Natural killer cell treated with Interleukin-12 subunit alpha and Interleukin-12 subunit beta and Interleukin-15 and Interleukin-18, amount 100 ng/mL, for 72 hours (primary cell): ENCODE measurements at regions not wholly inside any gene's neighbourhood (a gene's known extent, or its start where the extent isn't known, plus 50 kb on each side); places are given as distances from the start of the nearest gene placed in this dataset.
A peak's percentile ranks its signal among the peaks of the same experiment; 100 is the strongest.

Experiments used
- ATAC-seq, 2 donors: fragments of 150-1000 bp; cut with Tn5 transposase in 1 of 2; sonication (Bioruptor Pico), chemical (Tn5 transposase) in 1 of 2; 2 replicates each; pipeline ENCODE4 v1.10.0; 2021
- DNase-seq: peaks from one replicate; pipeline ENCODE4 v3.0.0; 2022; ENCODE audit warnings: low spot score
- H3K27ac Mint-ChIP-seq, 2 donors: 1 replicate in 1 of 2; 2 replicates in 1 of 2; pipeline ENCODE4 v1.8.0; 2022; ENCODE audit warnings: mixed read lengths in 2 of 2, mild to moderate bottlenecking in 1 of 2, moderate library complexity in 1 of 2
- H3K27me3 Mint-ChIP-seq, 2 donors: 1 replicate in 1 of 2; 2 replicates in 1 of 2; pipeline ENCODE4 v1.8.0; 2022; ENCODE audit warnings: mixed read lengths in 2 of 2
- H3K36me3 Mint-ChIP-seq: one replicate; pipeline ENCODE4 v1.8.0; 2022; ENCODE audit warnings: mixed read lengths
- H3K4me1 Mint-ChIP-seq, 2 donors: 1 replicate in 1 of 2; 2 replicates in 1 of 2; pipeline ENCODE4 v1.8.0; 2022; ENCODE audit warnings: low read depth in 2 of 2, mixed read lengths in 2 of 2, mild to moderate bottlenecking in 1 of 2
- H3K4me3 Mint-ChIP-seq: one replicate; pipeline ENCODE4 v1.8.0; 2022; ENCODE audit warnings: mixed read lengths
- H3K9me3 Mint-ChIP-seq: 2 replicates; pipeline ENCODE4 v1.8.0; 2022; ENCODE audit warnings: mixed read lengths

GRCh38 chr9:119968836-119969707 is 599.8 kb upstream of the BRINP1 start:
- no peak overlapping the region for H3K27ac Mint-ChIP-seq
- DNase-seq = peak; percentile 70
- peaks cover 9 to 18% of the 10 kb centered on the region in 2 donors for H3K27me3 Mint-ChIP-seq
- H3K4me1 Mint-ChIP-seq = peaks cover 3 to 4% of the 10 kb centered on the region in 2 donors
- H3K4me3 Mint-ChIP-seq = no peak overlapping the region
- H3K36me3 Mint-ChIP-seq = no peaks in the 10 kb centered on the region
- ATAC-seq = peak; percentile 46 to 71
- H3K9me3 Mint-ChIP-seq = no peaks in the 10 kb centered on the region

DNA sequence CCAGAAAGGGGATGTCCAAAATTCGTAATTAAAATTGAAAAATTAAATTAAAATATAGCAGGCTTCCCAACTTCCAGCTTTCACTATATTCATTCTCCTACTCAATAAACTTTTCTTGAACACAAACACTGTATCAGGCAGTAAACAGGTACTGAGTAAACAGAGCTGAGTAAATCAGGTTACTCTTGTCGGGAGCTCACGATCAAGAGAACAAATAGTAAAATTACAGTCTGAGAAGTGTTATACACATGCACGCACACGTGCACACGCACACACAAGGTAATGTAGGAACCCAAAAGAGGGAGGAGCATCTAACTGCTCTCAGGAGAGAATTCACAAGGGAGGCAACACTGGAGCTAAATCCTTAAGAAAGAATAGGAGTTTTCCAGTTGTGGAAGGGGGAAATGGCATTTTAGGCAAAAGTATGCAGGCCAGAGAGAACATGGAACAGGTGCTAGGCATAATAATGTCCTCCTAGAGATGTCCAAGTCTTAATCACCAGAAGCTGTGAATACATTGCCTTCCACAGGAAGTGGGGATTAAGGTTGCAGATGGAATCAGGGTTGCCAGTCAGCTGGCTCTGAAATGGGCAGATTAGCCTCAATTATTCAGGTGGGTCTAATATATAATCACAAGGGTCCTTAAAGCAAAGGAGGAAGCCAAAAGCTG is 598.8 kb upstream of the BRINP1 start:
- peaks cover 9 to 16% of the 10 kb centered on the region in 2 donors for H3K27me3 Mint-ChIP-seq
- H3K4me3 Mint-ChIP-seq = no peak overlapping the region
- DNase-seq (no peak), ATAC-seq (no peak)
- no peaks in the 10 kb centered on the region for H3K36me3 Mint-ChIP-seq
- H3K9me3 Mint-ChIP-seq = no peaks in the 10 kb centered on the region
- H3K4me1 Mint-ChIP-seq = peaks cover 3 to 4% of the 10 kb centered on the region in 2 donors
- no peak overlapping the region for H3K27ac Mint-ChIP-seq

GRCh38 chr9:119963798-119964372 is 594.6 kb upstream of the BRINP1 start:
- Mint-ChIP-seq H3K4me3 (no peak overlapping the region), H3K36me3 (no peaks in the 10 kb centered on the region), H3K27me3 (peaks cover 22 to 24% of the 10 kb centered on the region in 2 donors), H3K27ac (no peak overlapping the region), H3K4me1 (peaks cover 0 to 1% of the 10 kb centered on the region in 2 donors), H3K9me3 (no peaks in the 10 kb centered on the region)
- DNase-seq (no peak), ATAC-seq (no peak)

DNA sequence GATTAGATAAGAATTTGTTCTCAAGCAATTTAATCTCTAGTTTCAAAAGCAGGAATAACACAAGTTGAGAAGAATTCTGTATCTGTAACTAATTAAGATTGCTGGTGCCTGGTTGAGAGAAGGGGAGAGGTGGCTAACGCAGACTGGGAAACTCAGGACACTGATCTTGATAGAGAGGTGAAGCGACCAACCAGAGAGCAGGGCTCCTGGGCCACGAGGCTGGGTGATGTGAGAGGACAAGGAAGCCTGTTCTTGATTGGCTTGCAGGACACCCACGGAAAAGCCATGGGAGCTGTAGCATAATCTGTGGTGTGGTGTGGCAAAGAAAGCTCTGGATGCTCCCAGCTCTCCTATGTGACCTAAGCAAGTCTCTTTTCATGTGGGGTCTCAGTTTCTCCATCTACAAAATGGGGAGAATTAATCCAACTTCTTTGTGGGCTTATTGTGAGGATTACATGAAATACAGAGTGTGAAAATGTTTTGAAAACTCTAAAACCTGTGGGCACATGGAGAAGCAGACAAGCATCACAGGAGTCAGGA is 594.1 kb upstream of the BRINP1 start:
- no peaks in the 10 kb centered on the region for H3K9me3 Mint-ChIP-seq
- H3K36me3 Mint-ChIP-seq = no peaks in the 10 kb centered on the region
- H3K4me3 Mint-ChIP-seq = no peak overlapping the region
- DNase-seq (no peak), ATAC-seq (no peak)
- no peak overlapping the region for H3K27ac Mint-ChIP-seq
- H3K4me1 Mint-ChIP-seq = no peaks in the 10 kb centered on the region
- H3K27me3 Mint-ChIP-seq = peaks cover 21 to 22% of the 10 kb centered on the region in 2 donors

DNA sequence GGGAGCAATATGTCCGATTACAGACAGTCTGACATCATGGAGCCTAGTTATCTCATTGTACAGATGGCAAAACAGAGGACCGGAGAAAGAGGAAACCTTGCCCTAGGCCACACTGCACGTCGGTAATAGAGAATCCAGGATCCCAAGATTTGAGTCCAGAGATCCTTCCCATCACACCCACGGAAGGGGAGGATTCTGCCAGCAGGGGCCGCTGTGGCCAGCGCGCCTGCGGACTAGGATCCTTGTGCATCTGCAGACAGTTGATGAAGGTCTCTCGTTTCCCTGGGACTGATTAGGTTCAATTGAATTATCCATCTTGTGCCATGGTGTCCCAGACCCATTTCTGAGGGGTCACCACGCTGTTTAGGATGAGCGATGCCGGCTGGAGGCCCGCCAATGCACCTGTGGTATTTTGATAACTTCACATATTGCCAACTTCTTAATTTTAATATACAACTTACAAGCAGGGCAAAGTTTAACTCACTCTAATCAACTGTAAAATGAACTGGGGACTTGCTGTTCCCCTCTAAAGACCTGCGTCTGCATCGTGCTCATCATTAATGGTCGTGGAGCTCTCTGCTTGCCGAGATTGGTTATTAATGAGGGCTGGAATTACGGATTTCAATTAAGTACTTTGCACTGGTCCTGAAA is 592.7 kb upstream of the BRINP1 start:
- H3K4me3 Mint-ChIP-seq = no peak overlapping the region
- no peaks in the 10 kb centered on the region for H3K36me3 Mint-ChIP-seq
- ATAC-seq = no peak
- peaks cover 18 to 20% of the 10 kb centered on the region in 2 donors for H3K27me3 Mint-ChIP-seq
- no peak for DNase-seq
- H3K27ac Mint-ChIP-seq = no peak overlapping the region
- no peaks in the 10 kb centered on the region for H3K4me1 Mint-ChIP-seq
- no peaks in the 10 kb centered on the region for H3K9me3 Mint-ChIP-seq

DNA sequence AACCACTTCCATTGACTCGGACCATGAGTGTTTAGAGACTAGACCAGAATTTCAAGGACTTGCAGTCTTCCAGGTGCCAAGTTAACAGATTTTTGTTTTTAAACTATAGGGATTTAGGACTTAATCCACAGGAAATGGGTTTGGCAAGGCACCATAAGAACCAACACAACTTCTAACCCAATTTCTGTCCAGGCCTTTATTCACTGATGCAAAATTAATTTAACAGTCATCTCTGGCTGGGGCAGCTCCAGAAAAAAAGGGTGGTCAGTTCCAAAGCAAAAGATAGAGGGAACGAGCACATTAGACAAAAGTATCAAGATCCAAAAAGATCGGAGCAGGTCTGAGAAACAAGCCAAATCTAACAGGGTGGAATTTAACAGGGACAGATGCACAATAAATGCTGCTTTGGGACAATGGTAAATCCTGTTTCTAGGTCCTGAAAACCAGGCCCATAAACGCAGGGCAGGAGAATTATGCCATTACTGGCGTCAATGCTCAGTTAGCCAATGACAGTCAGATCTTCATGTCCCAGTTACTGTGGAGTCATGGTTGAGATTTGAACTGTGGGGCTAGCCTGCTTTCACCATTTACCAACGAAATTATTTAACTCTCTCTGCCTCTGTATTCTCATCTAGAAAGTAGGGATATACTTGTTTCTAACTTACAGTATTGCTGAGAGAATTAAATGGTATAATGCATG is 590.8 kb upstream of the BRINP1 start:
- Mint-ChIP-seq H3K9me3 (no peaks in the 10 kb centered on the region), H3K36me3 (no peaks in the 10 kb centered on the region), H3K27me3 (peaks cover 15 to 21% of the 10 kb centered on the region in 2 donors), H3K27ac (no peak overlapping the region), H3K4me1 (no peaks in the 10 kb centered on the region), H3K4me3 (no peak overlapping the region)
- ATAC-seq (no peak), DNase-seq (no peak)

GRCh38 chr9:119956111-119956510 is 586.9 kb upstream of the BRINP1 start:
- no peaks in the 10 kb centered on the region for H3K4me1 Mint-ChIP-seq
- no peak overlapping the region for H3K4me3 Mint-ChIP-seq
- H3K36me3 Mint-ChIP-seq = no peaks in the 10 kb centered on the region
- no peaks in the 10 kb centered on the region for H3K9me3 Mint-ChIP-seq
- DNase-seq = no peak
- no peak overlapping the region for H3K27ac Mint-ChIP-seq
- peaks cover 5 to 20% of the 10 kb centered on the region in 2 donors for H3K27me3 Mint-ChIP-seq
- ATAC-seq = no peak

GRCh38 chr9:119955276-119955675 is 586.0 kb upstream of the BRINP1 start:
- Mint-ChIP-seq H3K4me1 (no peaks in the 10 kb centered on the region), H3K27ac (no peak overlapping the region), H3K27me3 (peaks cover 5 to 22% of the 10 kb centered on the region in 2 donors), H3K9me3 (no peaks in the 10 kb centered on the region), H3K4me3 (no peak overlapping the region), H3K36me3 (no peaks in the 10 kb centered on the region)
- DNase-seq = no peak
- ATAC-seq = no peak

- Mint-ChIP-seq H3K4me3 (no peak overlapping the region), H3K27me3 (peaks cover 3 to 14% of the 10 kb centered on the region in 2 donors), H3K4me1 (no peaks in the 10 kb centered on the region), H3K27ac (no peak overlapping the region), H3K36me3 (no peaks in the 10 kb centered on the region), H3K9me3 (no peaks in the 10 kb centered on the region)
- DNase-seq (no peak), ATAC-seq (no peak)
These were observed 582.4 kb upstream of the BRINP1 start for GRCh38 chr9:119951591-119951990.

DNA sequence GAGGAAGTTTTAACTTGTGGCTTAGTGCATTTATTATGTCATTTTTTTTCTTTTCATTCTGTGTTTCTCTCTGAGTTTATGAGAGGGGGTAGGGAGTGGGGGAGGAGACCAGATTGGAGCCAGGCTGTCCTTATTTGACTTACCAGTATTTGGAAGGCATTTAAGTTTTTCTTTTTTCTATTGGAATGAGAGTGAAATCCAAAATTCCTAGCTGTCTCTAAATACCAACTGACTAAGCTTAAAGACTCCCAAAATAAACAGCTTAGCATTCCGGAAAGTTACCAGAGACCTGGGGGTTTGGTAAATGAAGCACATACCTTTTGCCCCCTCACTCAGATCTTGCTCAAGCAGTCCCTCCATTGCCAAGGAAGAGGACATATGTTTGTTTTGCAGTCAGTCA is 581.9 kb upstream of the BRINP1 start:
- Mint-ChIP-seq H3K27ac (no peak overlapping the region), H3K9me3 (no peaks in the 10 kb centered on the region), H3K4me3 (no peak overlapping the region), H3K27me3 (peaks cover 3 to 14% of the 10 kb centered on the region in 2 donors), H3K4me1 (no peaks in the 10 kb centered on the region), H3K36me3 (no peaks in the 10 kb centered on the region)
- DNase-seq = no peak
- ATAC-seq = no peak

DNA sequence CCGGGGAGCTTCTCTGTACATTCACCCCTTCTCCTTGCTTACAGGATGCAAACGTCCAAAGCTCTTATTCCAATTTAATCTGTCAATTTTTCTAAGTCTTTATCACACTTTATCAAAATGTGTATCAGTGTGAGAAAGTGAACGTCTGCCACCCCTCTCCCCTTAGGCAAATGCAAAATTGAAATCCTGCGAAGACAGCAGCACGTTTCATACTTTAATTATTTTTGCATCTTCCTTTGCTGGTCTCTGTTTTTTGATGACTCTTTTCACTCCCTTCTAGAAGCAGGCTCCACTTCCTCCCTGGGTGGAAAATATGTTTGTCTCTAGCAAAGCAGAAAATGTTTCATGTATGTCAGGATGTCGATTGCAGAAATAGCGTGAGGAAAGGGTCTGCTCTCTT is 576.5 kb upstream of the BRINP1 start:
- DNase-seq = no peak
- no peak overlapping the region for H3K4me3 Mint-ChIP-seq
- no peak for ATAC-seq
- no peaks in the 10 kb centered on the region for H3K4me1 Mint-ChIP-seq
- H3K36me3 Mint-ChIP-seq = no peaks in the 10 kb centered on the region
- H3K27ac Mint-ChIP-seq = no peak overlapping the region
- H3K9me3 Mint-ChIP-seq = no peaks in the 10 kb centered on the region
- peaks cover 3 to 8% of the 10 kb centered on the region in 2 donors for H3K27me3 Mint-ChIP-seq

DNA sequence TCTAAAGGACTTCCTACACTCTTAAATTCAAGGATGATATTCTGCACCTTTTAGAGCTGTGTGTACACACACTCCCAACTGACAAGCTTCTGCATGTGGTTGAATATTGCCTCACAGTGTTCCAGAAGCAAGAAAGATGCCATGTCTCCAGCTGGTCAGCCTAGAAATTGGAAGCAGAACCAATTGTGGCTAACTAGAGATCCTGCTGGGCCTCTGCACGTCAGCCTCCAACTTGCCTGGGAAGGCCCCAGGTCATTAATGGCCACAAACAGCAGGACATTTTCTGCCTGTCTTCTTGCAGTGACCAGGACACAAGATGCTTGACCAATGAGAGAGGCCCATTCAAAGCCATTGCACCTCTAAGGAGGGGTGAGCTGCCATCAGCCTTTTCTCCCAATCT is 571.9 kb upstream of the BRINP1 start:
- H3K9me3 Mint-ChIP-seq = no peaks in the 10 kb centered on the region
- no peak for ATAC-seq
- DNase-seq = no peak
- no peak overlapping the region for H3K4me3 Mint-ChIP-seq
- no peak overlapping the region for H3K27ac Mint-ChIP-seq
- H3K27me3 Mint-ChIP-seq = no peaks in the 10 kb centered on the region
- H3K4me1 Mint-ChIP-seq = no peaks in the 10 kb centered on the region
- no peaks in the 10 kb centered on the region for H3K36me3 Mint-ChIP-seq

- H3K4me3 Mint-ChIP-seq = no peak overlapping the region
- H3K27ac Mint-ChIP-seq = no peak overlapping the region
These were observed 569.6 kb upstream of the BRINP1 start for GRCh38 chr9:119938871-119939270.

More at GRCh38 chr9:119938871-119939270, 569.6 kb upstream of the BRINP1 start:
- DNase-seq (no peak), ATAC-seq (no peak)
- Mint-ChIP-seq H3K36me3 (no peaks in the 10 kb centered on the region), H3K27me3 (no peaks in the 10 kb centered on the region), H3K9me3 (no peaks in the 10 kb centered on the region), H3K4me1 (no peaks in the 10 kb centered on the region)
